K562 (cell line): ENCODE measurements at regions not wholly inside any gene's neighbourhood (a gene's known extent, or its start where the extent isn't known, plus 50 kb on each side); places are given as distances from the start of the nearest gene placed in this dataset.
"Not testable (repeated sequence)": the region's sequence is repeated elsewhere in the genome, so short reads cannot be mapped to it uniquely, and the experiment has no call there.

Source experiments
- ATF7 ChIP-seq: fragments of 450-650 bp; IDR thresholded peaks from 2 replicates; pipeline ENCODE4 v1.7.1; 2014; ENCODE audit warnings: mild to moderate bottlenecking, moderate library complexity
- CXXC5 ChIP-seq: fragments of 250-450 bp; sonication (Bioruptor Pico); IDR thresholded peaks from 2 replicates; pipeline ENCODE4 v1.8.0; 2022; ENCODE audit warnings: inconsistent platforms, mild to moderate bottlenecking, moderate library complexity
- ESRRA ChIP-seq: fragments of 450-650 bp; IDR thresholded peaks from 2 replicates; pipeline ENCODE4 v1.6.1; 2014; ENCODE audit warnings: low read depth, mild to moderate bottlenecking, moderate library complexity, borderline replicate concordance
- GABPB1 ChIP-seq: sonication (generic); formaldehyde crosslinking; IDR thresholded peaks from 2 replicates; pipeline ENCODE4 v1.8.0; 2022; ENCODE audit warnings: mild to moderate bottlenecking, missing genetic modification reagents
- MAZ ChIP-seq, 2 experiments: fragments of 450-650 bp in 1 of 2; sonication (generic) in 1 of 2; formaldehyde crosslinking; IDR thresholded peaks in 1 of 2; conservative IDR thresholded peaks in 1 of 2; 2 replicates each; pipeline versions ENCODE4 v1.4.0 to v1.5.0; 2020; ENCODE audit warnings: mild to moderate bottlenecking in 1 of 2, missing genetic modification reagents in 1 of 2
- MNT ChIP-seq, 2 experiments: fragments of 450-650 bp; conservative IDR thresholded peaks; 2 replicates each; pipeline ENCODE4 v1.6.1; 2017; ENCODE audit warnings: mild to moderate bottlenecking in 2 of 2, moderate library complexity in 2 of 2
- MTA3 ChIP-seq: fragments of 450-650 bp; formaldehyde crosslinking; IDR thresholded peaks from 2 replicates; pipeline ENCODE4 v1.6.1; 2017; ENCODE audit warnings: mild to moderate bottlenecking, borderline replicate concordance
- PHF8 ChIP-seq: fragments of 200-600 bp; sonication (generic); IDR thresholded peaks from 2 replicates; pipeline ENCODE4 v1.6.1; 2012; ENCODE audit warnings: mixed run types, mild to moderate bottlenecking, inconsistent platforms, low read length, moderate library complexity, borderline replicate concordance
- POLR2B ChIP-seq: fragments of 450-650 bp; IDR thresholded peaks from 2 replicates; pipeline ENCODE4 v1.6.1; 2018; ENCODE audit warnings: low read depth; ENCODE audit not compliant: partially characterized antibody
- RB1 ChIP-seq: fragments of 450-650 bp; IDR thresholded peaks from 2 replicates; pipeline ENCODE4 v1.6.1; 2017; ENCODE audit warnings: low read depth, mild to moderate bottlenecking
- RBFOX2 ChIP-seq: fragments of 200-400 bp; formaldehyde crosslinking; IDR thresholded peaks from 2 replicates; pipeline ENCODE4 v1.6.1; 2017; ENCODE audit warnings: low read depth, mild to moderate bottlenecking, low read length, moderate library complexity
- SIN3B ChIP-seq: fragments of 450-650 bp; IDR thresholded peaks from 2 replicates; pipeline ENCODE4 v1.6.1; 2017; ENCODE audit warnings: low read depth, mild to moderate bottlenecking, moderate library complexity
- SMAD4 ChIP-seq: fragments of 250-450 bp; sonication (Bioruptor Pico); conservative IDR thresholded peaks from 2 replicates; pipeline ENCODE4 v1.8.0; 2021; ENCODE audit warnings: inconsistent platforms, mild to moderate bottlenecking, moderate library complexity
- TOE1 ChIP-seq, 2 experiments: fragments of 450-650 bp in 1 of 2; sonication (generic) in 1 of 2; formaldehyde crosslinking in 1 of 2; IDR thresholded peaks; 2 replicates each; pipeline versions ENCODE4 v1.7.1 to v1.8.0; 2016 to 2022; ENCODE audit warnings: borderline replicate concordance in 2 of 2, mild to moderate bottlenecking in 2 of 2, antibody characterized with exemption in 1 of 2, inconsistent platforms in 1 of 2, low read depth in 1 of 2, missing genetic modification reagents in 1 of 2, moderate library complexity in 1 of 2
- TF ChIP-seq, protein P1 (sequence below), 2 experiments: fragments of 450-650 bp in 1 of 2; sonication (generic) in 1 of 2; formaldehyde crosslinking in 1 of 2; IDR thresholded peaks; 2 replicates each; pipeline versions ENCODE4 v1.7.1 to v1.9.0; 2016 to 2022; ENCODE audit warnings: inconsistent platforms in 1 of 2, mild to moderate bottlenecking in 1 of 2, missing genetic modification reagents in 1 of 2

DNA sequence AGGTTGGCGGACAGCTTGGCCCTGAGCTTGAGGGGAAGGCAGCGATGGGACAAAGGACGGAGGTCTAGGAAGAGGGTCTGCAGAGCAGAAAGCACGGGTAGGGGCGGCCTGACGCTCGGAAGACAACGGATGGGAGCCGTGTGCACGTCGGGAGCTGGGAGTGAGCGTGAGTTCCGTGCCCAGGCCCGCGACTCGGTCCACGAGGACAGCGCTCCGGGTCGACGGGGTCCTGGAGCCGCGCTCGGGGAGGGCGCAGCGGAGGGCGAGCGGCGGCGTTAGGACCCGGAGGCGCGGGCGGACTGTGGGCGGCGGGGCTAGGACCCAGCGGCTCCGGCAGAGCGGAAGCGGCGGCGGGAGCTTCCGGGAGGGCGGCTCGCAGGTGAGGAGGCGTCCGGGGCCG lies 149.3 kb downstream of the OR4F15 start (continued):
- peak in 1 of 2 experiments; percentile 64; a peak in 2 of 4 replicates for TF ChIP-seq MAZ (CRISPR knock-in tag; conservative IDR thresholded peaks at IDR 0.05 in 1 of 2, IDR thresholded peaks at IDR 0.05 in 1 of 2)
- TF ChIP-seq, protein P1, sequence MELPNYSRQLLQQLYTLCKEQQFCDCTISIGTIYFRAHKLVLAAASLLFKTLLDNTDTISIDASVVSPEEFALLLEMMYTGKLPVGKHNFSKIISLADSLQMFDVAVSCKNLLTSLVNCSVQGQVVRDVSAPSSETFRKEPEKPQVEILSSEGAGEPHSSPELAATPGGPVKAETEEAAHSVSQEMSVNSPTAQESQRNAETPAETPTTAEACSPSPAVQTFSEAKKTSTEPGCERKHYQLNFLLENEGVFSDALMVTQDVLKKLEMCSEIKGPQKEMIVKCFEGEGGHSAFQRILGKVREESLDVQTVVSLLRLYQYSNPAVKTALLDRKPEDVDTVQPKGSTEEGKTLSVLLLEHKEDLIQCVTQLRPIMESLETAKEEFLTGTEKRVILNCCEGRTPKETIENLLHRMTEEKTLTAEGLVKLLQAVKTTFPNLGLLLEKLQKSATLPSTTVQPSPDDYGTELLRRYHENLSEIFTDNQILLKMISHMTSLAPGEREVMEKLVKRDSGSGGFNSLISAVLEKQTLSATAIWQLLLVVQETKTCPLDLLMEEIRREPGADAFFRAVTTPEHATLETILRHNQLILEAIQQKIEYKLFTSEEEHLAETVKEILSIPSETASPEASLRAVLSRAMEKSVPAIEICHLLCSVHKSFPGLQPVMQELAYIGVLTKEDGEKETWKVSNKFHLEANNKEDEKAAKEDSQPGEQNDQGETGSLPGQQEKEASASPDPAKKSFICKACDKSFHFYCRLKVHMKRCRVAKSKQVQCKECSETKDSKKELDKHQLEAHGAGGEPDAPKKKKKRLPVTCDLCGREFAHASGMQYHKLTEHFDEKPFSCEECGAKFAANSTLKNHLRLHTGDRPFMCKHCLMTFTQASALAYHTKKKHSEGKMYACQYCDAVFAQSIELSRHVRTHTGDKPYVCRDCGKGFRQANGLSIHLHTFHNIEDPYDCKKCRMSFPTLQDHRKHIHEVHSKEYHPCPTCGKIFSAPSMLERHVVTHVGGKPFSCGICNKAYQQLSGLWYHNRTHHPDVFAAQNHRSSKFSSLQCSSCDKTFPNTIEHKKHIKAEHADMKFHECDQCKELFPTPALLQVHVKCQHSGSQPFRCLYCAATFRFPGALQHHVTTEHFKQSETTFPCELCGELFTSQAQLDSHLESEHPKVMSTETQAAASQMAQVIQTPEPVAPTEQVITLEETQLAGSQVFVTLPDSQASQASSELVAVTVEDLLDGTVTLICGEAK (IDR thresholded peaks at IDR 0.05): peak; percentile 79
- TF ChIP-seq, protein P1 (CRISPR knock-in tag; IDR thresholded peaks at IDR 0.05): not testable (repeated sequence)
- peak; percentile 39; the same call in 1 of the 2 replicates for TF ChIP-seq RB1
- TF ChIP-seq GABPB1 (CRISPR knock-in tag): 0 out of 2 replicates have a peak, but pooled peaks have one; percentile 20
- peak; percentile 32; the same call in 1 of the 2 replicates for TF ChIP-seq SIN3B
- TF ChIP-seq POLR2B: peak; percentile 36
- TF ChIP-seq PHF8: peak; percentile 31; the same call in 1 of the 2 replicates
- TF ChIP-seq ATF7: peak; percentile 35; the same call in 1 of the 2 replicates
- TF ChIP-seq RBFOX2: peak; percentile 52
- 0 out of 2 replicates have a peak, but pooled peaks have one; percentile 40 for TF ChIP-seq SMAD4
- 0 out of 2 replicates have a peak, but pooled peaks have one; percentile 30 for TF ChIP-seq ESRRA
- peak; percentile 86 for TF ChIP-seq TOE1 (IDR thresholded peaks at IDR 0.05; ENCODE audit: borderline replicate concordance)
- not testable (repeated sequence) for TF ChIP-seq TOE1 (CRISPR knock-in tag; IDR thresholded peaks at IDR 0.05; ENCODE audit: borderline replicate concordance, low read depth)
- TF ChIP-seq MTA3: 0 out of 2 replicates have a peak, but pooled peaks have one; percentile 41
- TF ChIP-seq MNT (conservative IDR thresholded peaks at IDR 0.05): peak in 1 of 2 experiments; percentile 41; a peak in 2 of 4 replicates
- peak; percentile 62 for TF ChIP-seq CXXC5 (CRISPR knock-in tag)
